HG02938 (cell line): ENCODE measurements at regions not wholly inside any gene's neighbourhood (a gene's known extent, or its start where the extent isn't known, plus 50 kb on each side); places are given as distances from the start of the nearest gene placed in this dataset.

Source experiments
- ATAC-seq: cut with Tn5 transposase; IDR thresholded peaks from one replicate; pipeline ENCODE4 v1.9.1; 2021; ENCODE audit warnings: mild to moderate bottlenecking, moderate library complexity; ENCODE audit not compliant: unreplicated experiment

GRCh38 chr18:78895207-78896001, 84.2 kb upstream of the SALL3 start:
- ATAC-seq: no peak

- ATAC-seq: no peak
Measured at GRCh38 chr18:78896111-78896905, 83.3 kb upstream of the SALL3 start.

GRCh38 chr18:78898066-78898465, 81.6 kb upstream of the SALL3 start:
- ATAC-seq: no peak

- ATAC-seq: no peak
Measured at GRCh38 chr18:78898635-78899034, 81.0 kb upstream of the SALL3 start.

- no peak for ATAC-seq
Measured at GRCh38 chr18:78899241-78899640, 80.4 kb upstream of the SALL3 start.

GRCh38 chr18:78900938-78901909, 78.4 kb upstream of the SALL3 start:
- ATAC-seq: no peak

GRCh38 chr18:78901923-78902794, 77.5 kb upstream of the SALL3 start:
- no peak for ATAC-seq

- ATAC-seq: no peak
Measured at GRCh38 chr18:78902795-78903435, 76.7 kb upstream of the SALL3 start.

GRCh38 chr18:78903436-78904178, 76.0 kb upstream of the SALL3 start:
- no peak for ATAC-seq

GRCh38 chr18:78904179-78904531, 75.5 kb upstream of the SALL3 start:
- ATAC-seq: no peak

GRCh38 chr18:78905334-78905733, 74.3 kb upstream of the SALL3 start:
- no peak for ATAC-seq

- no peak for ATAC-seq
Measured at GRCh38 chr18:78906066-78906465, 73.6 kb upstream of the SALL3 start.

- no peak for ATAC-seq
Measured at GRCh38 chr18:78908462-78909260, 71.0 kb upstream of the SALL3 start.

GRCh38 chr18:78911751-78912283, 67.8 kb upstream of the SALL3 start:
- ATAC-seq: no peak

GRCh38 chr18:78912336-78912735, 67.3 kb upstream of the SALL3 start:
- no peak for ATAC-seq

- ATAC-seq: no peak
Measured at GRCh38 chr18:78912844-78913243, 66.8 kb upstream of the SALL3 start.

- no peak for ATAC-seq
Measured at GRCh38 chr18:78913395-78913794, 66.2 kb upstream of the SALL3 start.

GRCh38 chr18:78913830-78914231, 65.8 kb upstream of the SALL3 start:
- ATAC-seq: no peak
